H1 (cell line): ENCODE measurements at regions not wholly inside any gene's neighbourhood (a gene's known extent, or its start where the extent isn't known, plus 50 kb on each side); places are given as distances from the start of the nearest gene placed in this dataset.
"Not testable (repeated sequence)": the region's sequence is repeated elsewhere in the genome, so short reads cannot be mapped to it uniquely, and the experiment has no call there.

ENCODE experiments used
- CTCF ChIA-PET: fragments of 300-600 bp; sonication (Branson Sonifier 250); formaldehyde crosslinking; loops from one replicate; lab custom pipeline; 2021; ENCODE audit not compliant: partially characterized antibody; lab: Charles Lee
- POLR2A ChIA-PET: fragments of 300-600 bp; sonication (Branson Sonifier 250); formaldehyde crosslinking; loops from one replicate; lab custom pipeline; 2021; ENCODE audit warnings: inconsistent platforms; ENCODE audit not compliant: partially characterized antibody; lab: Charles Lee
- DNase-seq, 2 experiments: peaks; one replicate each; pipeline versions ENCODE4 v3.0.0 to v3.0.0-alpha.2; 2010 to 2022; ENCODE audit warnings: low spot score in 2 of 2, low read depth in 1 of 2, mixed read lengths in 1 of 2
- FAIRE-seq: peaks from 2 replicates; lab custom pipeline; 2011; peaks lifted over from hg19 to GRCh38; lab: Jason Lieb, UNC
- H2AFZ ChIP-seq: 2 replicates; pipeline ENCODE4 v1.8.1; 2012; ENCODE audit warnings: low read length, inconsistent platforms
- H2AK5ac ChIP-seq: 2 replicates; pipeline ENCODE4 v1.6.1; 2013; ENCODE audit warnings: low read depth, low read length
- H2BK120ac ChIP-seq: replicated peaks from 2 replicates; pipeline ENCODE3; 2013; ENCODE audit warnings: low read depth, low read length, inconsistent platforms
- H2BK12ac ChIP-seq: 2 replicates; pipeline ENCODE4 v1.6.1; 2013; ENCODE audit warnings: low read depth, low read length
- H2BK15ac ChIP-seq: 2 replicates; pipeline ENCODE4 v1.6.1; 2013; ENCODE audit warnings: low read length
- H2BK20ac ChIP-seq: 2 replicates; pipeline ENCODE4 v1.6.1; 2013; ENCODE audit warnings: low read length
- H2BK5ac ChIP-seq: 2 replicates; pipeline ENCODE4 v1.6.1; 2013; ENCODE audit warnings: low read depth, low read length
- H3K14ac ChIP-seq: 2 replicates; pipeline ENCODE4 v1.6.1; 2013; ENCODE audit warnings: inconsistent platforms; ENCODE audit not compliant: insufficient read length
- H3K18ac ChIP-seq: 2 replicates; pipeline ENCODE4 v1.6.1; 2013; ENCODE audit warnings: low read length; ENCODE audit errors: extremely low read depth
- H3K23ac ChIP-seq: 2 replicates; pipeline ENCODE4 v1.6.1; 2013; ENCODE audit warnings: inconsistent platforms; ENCODE audit not compliant: insufficient read length
- H3K23me2 ChIP-seq: 2 replicates; pipeline ENCODE4 v1.6.1; 2013; ENCODE audit warnings: low read depth, low read length
- H3K27ac ChIP-seq: 2 replicates; pipeline ENCODE4 v1.6.1; 2011; ENCODE audit warnings: low read depth, low read length, inconsistent platforms
- H3K27me3 ChIP-seq, 4 experiments: replicated peaks in 1 of 4; 1 replicate in 1 of 4; 2 replicates in 3 of 4; pipeline versions ENCODE4 v1.6.1 to v1.8.1; 2011 to 2013; ENCODE audit warnings: low read length in 3 of 4, mild to moderate bottlenecking in 3 of 4, inconsistent platforms in 2 of 4, mixed read lengths in 2 of 4, moderate library complexity in 1 of 4; ENCODE audit not compliant: control insufficient read depth in 3 of 4, insufficient read depth in 3 of 4; ENCODE audit errors: extremely low read depth in 1 of 4
- H3K36me3 ChIP-seq, 4 experiments: 2 replicates each; pipeline versions ENCODE4 v1.6.1 to v1.8.1; 2011 to 2013; ENCODE audit warnings: mild to moderate bottlenecking in 4 of 4, low read length in 3 of 4, moderate library complexity in 2 of 4, control low read depth in 1 of 4, inconsistent platforms in 1 of 4; ENCODE audit not compliant: insufficient read depth in 4 of 4, control insufficient read depth in 2 of 4
- H3K4ac ChIP-seq: replicated peaks from 2 replicates; pipeline ENCODE3; 2013; ENCODE audit warnings: low read length, low read depth, mixed read lengths, inconsistent platforms; ENCODE audit not compliant: insufficient read length
- H3K4me1 ChIP-seq, 4 experiments: replicated peaks in 1 of 4; 1 replicate in 1 of 4; 2 replicates in 3 of 4; pipeline versions ENCODE4 v1.6.1 to v1.8.1; 2011 to 2013; ENCODE audit warnings: low read length in 3 of 4, inconsistent platforms in 2 of 4, mixed read lengths in 1 of 4; ENCODE audit not compliant: insufficient read depth in 4 of 4, control insufficient read depth in 3 of 4
- H3K4me2 ChIP-seq, 2 experiments: 2 replicates each; pipeline versions ENCODE4 v1.6.1 to v1.8.1; 2011 to 2013; ENCODE audit warnings: low read depth in 2 of 2, low read length in 2 of 2, control low read depth in 1 of 2, inconsistent platforms in 1 of 2, mild to moderate bottlenecking in 1 of 2; ENCODE audit not compliant: insufficient read depth in 1 of 2
- H3K4me3 ChIP-seq, 4 experiments: fragments of 200-600, 300-600 bp in 1 of 4; sonication (generic), shearing (Covaris generic), sonication (Bioruptor Twin) in 1 of 4; 2 replicates each; pipeline versions ENCODE4 v1.5.1 to v1.8.1; 2011 to 2016; ENCODE audit warnings: low read length in 4 of 4, low read depth in 3 of 4, control low read depth in 2 of 4, inconsistent platforms in 2 of 4, mild to moderate bottlenecking in 2 of 4, mixed read lengths in 1 of 4, moderate library complexity in 1 of 4; ENCODE audit not compliant: insufficient read depth in 2 of 4; ENCODE audit errors: extremely low read depth in 1 of 4
- H3K56ac ChIP-seq: replicated peaks from 2 replicates; pipeline ENCODE3; 2013; ENCODE audit warnings: low read depth, mild to moderate bottlenecking, mixed read lengths, low read length, inconsistent platforms; ENCODE audit not compliant: insufficient read length
- H3K79me1 ChIP-seq: 2 replicates; pipeline ENCODE4 v1.6.1; 2013; ENCODE audit warnings: low read depth, low read length, control low read depth
- H3K79me2 ChIP-seq, 2 experiments: 2 replicates each; pipeline versions ENCODE4 v1.6.1 to v1.8.1; 2012 to 2013; ENCODE audit warnings: low read length in 2 of 2, mild to moderate bottlenecking in 2 of 2, inconsistent platforms in 1 of 2; ENCODE audit not compliant: insufficient read depth in 2 of 2, control insufficient read depth in 1 of 2
- H3K9ac ChIP-seq, 4 experiments: replicated peaks in 1 of 4; 1 replicate in 1 of 4; 2 replicates in 3 of 4; pipeline versions ENCODE4 v1.6.1 to v1.8.1; 2011 to 2013; ENCODE audit warnings: low read depth in 3 of 4, low read length in 3 of 4, control low read depth in 2 of 4, mild to moderate bottlenecking in 2 of 4, moderate library complexity in 2 of 4, inconsistent platforms in 1 of 4; ENCODE audit errors: extremely low read depth in 1 of 4
- H3K9me3 ChIP-seq, 2 experiments: 2 replicates each; pipeline versions ENCODE4 v1.6.1 to v1.8.1; 2012 to 2013; ENCODE audit warnings: mild to moderate bottlenecking in 2 of 2, moderate library complexity in 2 of 2, control low read depth in 1 of 2, inconsistent platforms in 1 of 2, low read depth in 1 of 2, low read length in 1 of 2, mixed read lengths in 1 of 2; ENCODE audit not compliant: insufficient read depth in 2 of 2
- H4K20me1 ChIP-seq, 2 experiments: replicated peaks in 1 of 2; 2 replicates each; pipeline versions ENCODE3 to v1.8.1; 2011 to 2013; ENCODE audit warnings: inconsistent platforms in 2 of 2, low read length in 2 of 2, mild to moderate bottlenecking in 1 of 2; ENCODE audit not compliant: insufficient read depth in 2 of 2, control insufficient read depth in 1 of 2
- H4K5ac ChIP-seq: 2 replicates; pipeline ENCODE4 v1.6.1; 2013; ENCODE audit warnings: low read length, low read depth, mixed read lengths, inconsistent platforms; ENCODE audit not compliant: insufficient read length
- H4K8ac ChIP-seq: 2 replicates; pipeline ENCODE4 v1.8.0; 2013; ENCODE audit warnings: mild to moderate bottlenecking, moderate library complexity, low read length, inconsistent platforms; ENCODE audit not compliant: insufficient read depth; ENCODE audit errors: extremely low read depth
- H4K91ac ChIP-seq: replicated peaks from 2 replicates; pipeline ENCODE3; 2013; ENCODE audit warnings: low read length, mixed read lengths, inconsistent platforms; ENCODE audit not compliant: insufficient read length
- WGBS, 2 experiments: shearing (Covaris generic) in 1 of 2; methylation state at CpG; one replicate each; pipeline versions ENCODE4 v1.1.6 to v1.1.7; 2013 to 2015; ENCODE audit warnings: low lambda C conversion rate in 2 of 2, mixed read lengths in 2 of 2, inconsistent platforms in 1 of 2, low coverage in 1 of 2, missing lambda C conversion rate in 1 of 2; ENCODE audit not compliant: insufficient replicate concordance in 2 of 2, insufficient coverage in 1 of 2, insufficient read length in 1 of 2; ENCODE audit errors: extremely low coverage in 1 of 2, missing lambda C conversion rate in 1 of 2; 5-methylcytosine and 5-hydroxymethylcytosine counted together

DNA sequence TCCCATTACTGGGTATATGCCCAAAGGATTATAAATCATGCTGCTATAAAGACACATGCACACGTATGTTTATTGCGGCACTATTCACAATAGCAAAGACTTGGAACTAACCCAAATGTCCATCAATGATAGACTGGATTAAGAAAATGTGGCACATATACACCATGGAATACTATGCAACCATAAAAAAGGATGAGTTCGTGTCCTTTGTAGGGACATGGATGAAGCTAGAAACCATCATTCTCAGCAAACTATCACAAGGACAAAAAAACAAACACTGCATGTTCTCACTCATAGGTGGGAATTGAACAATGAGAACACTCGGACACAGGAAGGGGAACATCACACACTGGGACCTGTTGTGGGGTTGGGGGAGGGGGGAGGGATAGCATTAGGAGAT lies 188.3 kb downstream of the SPTSSA start:
- H2BK15ac ChIP-seq, H3K4me1 ChIP-seq, H3K23ac ChIP-seq, H3K4me2 ChIP-seq, FAIRE-seq, H3K23me2 ChIP-seq, H3K79me2 ChIP-seq, H4K91ac ChIP-seq, H3K27ac ChIP-seq, H3K56ac ChIP-seq, H2AK5ac ChIP-seq, H4K20me1 ChIP-seq, H2BK20ac ChIP-seq, H3K36me3 ChIP-seq, H3K4me3 ChIP-seq, H2BK12ac ChIP-seq, DNase-seq, H4K8ac ChIP-seq, H3K27me3 ChIP-seq, H2BK120ac ChIP-seq, H3K79me1 ChIP-seq, POLR2A ChIA-PET, H4K5ac ChIP-seq, H3K9ac ChIP-seq, H3K4ac ChIP-seq, H2BK5ac ChIP-seq, H3K14ac ChIP-seq, H2AFZ ChIP-seq, H3K9me3 ChIP-seq, H3K18ac ChIP-seq: not testable (repeated sequence)
- CTCF ChIA-PET = interaction anchor here (0.6 kb wide), 1 partner anchor 26 kb away, joined by 3 read pairs; no protein-coding TSS in a partner anchor
- WGBS, 2 experiments = 80% methylated on average over 2 of the region's 4 CpGs; no CpG with 5 or more reads in 1 of the 2 experiments
